H9 (cell line): ENCODE measurements at regions not wholly inside any gene's neighbourhood (a gene's known extent, or its start where the extent isn't known, plus 50 kb on each side); places are given as distances from the start of the nearest gene placed in this dataset.

ENCODE experiments used
- DNase-seq: peaks from one replicate; pipeline ENCODE4 v3.0.0-alpha.2; 2017
- H2AFZ ChIP-seq: one replicate; pipeline ENCODE4 v1.6.1; 2013; ENCODE audit warnings: mild to moderate bottlenecking, low read length, control low read depth, moderate library complexity
- H2AK5ac ChIP-seq: 2 replicates; pipeline ENCODE4 v1.6.1; 2013; ENCODE audit warnings: low read length, control low read depth, mixed read lengths; ENCODE audit not compliant: insufficient read length
- H2BK120ac ChIP-seq: one replicate; pipeline ENCODE4 v1.6.1; 2013; ENCODE audit warnings: low read depth, mild to moderate bottlenecking, low read length, control low read depth, inconsistent platforms; ENCODE audit not compliant: poor library complexity, severe bottlenecking
- H2BK12ac ChIP-seq: 2 replicates; pipeline ENCODE4 v1.6.1; 2013; ENCODE audit warnings: low read length, control low read depth, mixed read lengths, low read depth; ENCODE audit not compliant: insufficient read length
- H2BK15ac ChIP-seq: 2 replicates; pipeline ENCODE4 v1.6.1; 2013; ENCODE audit warnings: low read depth, low read length, control low read depth
- H2BK20ac ChIP-seq: one replicate; pipeline ENCODE4 v1.6.1; 2013; ENCODE audit warnings: low read depth, mild to moderate bottlenecking, low read length, control low read depth, inconsistent platforms; ENCODE audit not compliant: poor library complexity, severe bottlenecking
- H2BK5ac ChIP-seq: 2 replicates; pipeline ENCODE4 v1.6.1; 2013; ENCODE audit warnings: low read length, control low read depth, mixed read lengths; ENCODE audit not compliant: insufficient read length
- H3K14ac ChIP-seq: 2 replicates; pipeline ENCODE4 v1.6.1; 2013; ENCODE audit warnings: low read length, control low read depth; ENCODE audit not compliant: insufficient read depth
- H3K18ac ChIP-seq: 2 replicates; pipeline ENCODE4 v1.6.1; 2013; ENCODE audit warnings: low read depth, mild to moderate bottlenecking, mixed read lengths, low read length, control low read depth; ENCODE audit not compliant: insufficient read length
- H3K23ac ChIP-seq: 2 replicates; pipeline ENCODE4 v1.6.1; 2013; ENCODE audit warnings: low read length, control low read depth, mixed read lengths, low read depth; ENCODE audit not compliant: insufficient read length
- H3K23me2 ChIP-seq: 2 replicates; pipeline ENCODE4 v1.6.1; 2013; ENCODE audit warnings: low read depth, mild to moderate bottlenecking, mixed read lengths, low read length, control low read depth; ENCODE audit not compliant: insufficient read length, poor library complexity, severe bottlenecking
- H3K27ac ChIP-seq: 2 replicates; pipeline ENCODE4 v1.5.1; 2013; ENCODE audit warnings: low read length, control low read depth, mixed read lengths, low read depth; ENCODE audit not compliant: insufficient read length
- H3K27me3 ChIP-seq: 2 replicates; pipeline ENCODE4 v1.6.1; 2013; ENCODE audit warnings: low read length, control low read depth, inconsistent platforms; ENCODE audit not compliant: insufficient read depth
- H3K4ac ChIP-seq: 2 replicates; pipeline ENCODE4 v1.6.1; 2013; ENCODE audit warnings: low read depth, mild to moderate bottlenecking, control low read depth, inconsistent platforms, low read length, moderate library complexity
- H3K4me1 ChIP-seq: 2 replicates; pipeline ENCODE4 v1.6.1; 2013; ENCODE audit warnings: low read length, control low read depth, inconsistent platforms; ENCODE audit not compliant: insufficient read depth
- H3K4me2 ChIP-seq: 2 replicates; pipeline ENCODE4 v1.6.1; 2013; ENCODE audit warnings: low read length, control low read depth, mixed read lengths; ENCODE audit not compliant: insufficient read length, insufficient read depth
- H3K56ac ChIP-seq: 2 replicates; pipeline ENCODE4 v1.6.1; 2013; ENCODE audit warnings: low read depth, mild to moderate bottlenecking, mixed read lengths, low read length, control low read depth; ENCODE audit not compliant: insufficient read length
- H3K79me1 ChIP-seq: 2 replicates; pipeline ENCODE4 v1.6.1; 2013; ENCODE audit warnings: low read depth, mild to moderate bottlenecking, moderate library complexity, low read length, control low read depth, inconsistent platforms; ENCODE audit not compliant: insufficient read depth, poor library complexity, severe bottlenecking
- H3K79me2 ChIP-seq: 2 replicates; pipeline ENCODE4 v1.6.1; 2013; ENCODE audit warnings: low read length, control low read depth, inconsistent platforms; ENCODE audit not compliant: insufficient read depth
- H3K9ac ChIP-seq: 2 replicates; pipeline ENCODE4 v1.6.1; 2013; ENCODE audit warnings: low read length, control low read depth, mixed read lengths; ENCODE audit not compliant: insufficient read length; ENCODE audit errors: extremely low read depth
- H3K9me3 ChIP-seq: one replicate; pipeline ENCODE4 v1.6.1; 2013; ENCODE audit warnings: low read depth, low read length, inconsistent platforms; ENCODE audit not compliant: control insufficient read depth
- H3T11ph ChIP-seq: one replicate; pipeline ENCODE4 v1.6.1; 2013; ENCODE audit warnings: mild to moderate bottlenecking, low read length, control low read depth, inconsistent platforms
- H4K20me1 ChIP-seq: one replicate; pipeline ENCODE4 v1.6.1; 2013; ENCODE audit not compliant: control insufficient read depth, insufficient read length, insufficient read depth
- H4K5ac ChIP-seq: 2 replicates; pipeline ENCODE4 v1.6.1; 2013; ENCODE audit warnings: low read depth, mild to moderate bottlenecking, mixed read lengths, low read length, control low read depth; ENCODE audit not compliant: insufficient read length
- H4K8ac ChIP-seq: replicated peaks from 2 replicates; pipeline ENCODE4 v1.6.1; 2013; ENCODE audit warnings: low read length, control low read depth, mixed read lengths, low read depth; ENCODE audit not compliant: insufficient read length
- H4K91ac ChIP-seq: 2 replicates; pipeline ENCODE4 v1.6.1; 2013; ENCODE audit warnings: low read depth, mild to moderate bottlenecking, moderate library complexity, mixed read lengths, low read length, control low read depth; ENCODE audit not compliant: insufficient read length
- H3K27ac Mint-ChIP-seq, 3 experiments: 2 replicates in 2 of 3; 3 replicates in 1 of 3; pipeline ENCODE4 v1.8.0; 2020 to 2021; ENCODE audit warnings: mixed read lengths in 3 of 3, mild to moderate bottlenecking in 1 of 3, moderate library complexity in 1 of 3
- H3K27me3 Mint-ChIP-seq: 2 replicates; pipeline ENCODE4 v1.8.0; 2021; ENCODE audit warnings: low read depth, mild to moderate bottlenecking, moderate library complexity, mixed read lengths
- H3K36me3 Mint-ChIP-seq, 3 experiments: 2 replicates in 2 of 3; 3 replicates in 1 of 3; pipeline ENCODE4 v1.8.0; 2020 to 2021; ENCODE audit warnings: low read depth in 3 of 3, mixed read lengths in 3 of 3; ENCODE audit not compliant: insufficient read depth in 1 of 3
- H3K4me1 Mint-ChIP-seq, 2 experiments: 2 replicates each; pipeline ENCODE4 v1.8.0; 2020; ENCODE audit warnings: mixed read lengths in 2 of 2
- H3K4me3 Mint-ChIP-seq, 2 experiments: 2 replicates in 1 of 2; 3 replicates in 1 of 2; pipeline ENCODE4 v1.8.0; 2020 to 2021; ENCODE audit warnings: mild to moderate bottlenecking in 2 of 2, mixed read lengths in 2 of 2, moderate library complexity in 1 of 2
- H3K9me3 Mint-ChIP-seq, 2 experiments: 2 replicates in 1 of 2; 3 replicates in 1 of 2; pipeline ENCODE4 v1.8.0; 2020; ENCODE audit warnings: mild to moderate bottlenecking in 2 of 2, mixed read lengths in 2 of 2, moderate library complexity in 1 of 2
- CTCF ChIP-seq: fragments of 200-600 bp; sonication (generic); conservative IDR thresholded peaks from 3 replicates; pipeline ENCODE4 v1.8.0; 2021; ENCODE audit warnings: antibody characterized with exemption, mild to moderate bottlenecking
- WGBS: extraction: QIAGEN DNeasy Blood & Tissue Kit; methylation state at CpG from one replicate; pipeline ENCODE4 v1.1.7; 2013; ENCODE audit warnings: missing lambda C conversion rate, low lambda C conversion rate, mixed read lengths; ENCODE audit not compliant: insufficient read length; ENCODE audit errors: extremely low coverage; 5-methylcytosine and 5-hydroxymethylcytosine counted together

DNA sequence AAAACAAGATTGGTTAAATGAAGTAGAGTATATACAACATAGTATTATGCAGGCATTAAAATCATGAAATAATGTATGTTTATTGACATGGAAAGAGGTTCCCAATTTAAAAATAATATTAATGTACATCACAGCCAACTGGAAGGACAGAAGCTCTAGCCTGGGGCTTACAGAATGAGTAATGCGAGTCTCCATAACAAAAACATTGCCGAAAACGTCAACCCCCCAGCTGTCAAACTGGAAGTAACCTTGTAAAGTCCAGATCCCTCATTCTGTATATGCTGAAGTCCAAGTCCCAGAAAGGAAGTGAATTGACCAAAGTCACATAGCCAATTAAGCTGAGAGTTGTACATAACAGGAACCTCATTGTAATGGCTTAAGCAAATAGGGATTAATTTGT, 128.7 kb upstream of the ECI2 start:
- no peak overlapping the region for H3K18ac ChIP-seq
- no peak overlapping the region for H2BK120ac ChIP-seq
- no peak overlapping the region for H3K14ac ChIP-seq
- Mint-ChIP-seq H3K9me3 (no peaks in the 10 kb centered on the region; a peak in 2 of 5 replicates), H3K27ac (no peak overlapping the region), H3K4me3 (no peak overlapping the region), H3K4me1 (peaks cover 11 to 14% of the 10 kb centered on the region in 2 experiments), H3K36me3 (no peaks in the 10 kb centered on the region), H3K27me3 (peaks cover 2% of the 10 kb centered on the region; the same call in 1 of the 2 replicates)
- H3K23me2 ChIP-seq, result no peaks in the 10 kb centered on the region
- no peak overlapping the region for H4K91ac ChIP-seq
- no peak overlapping the region for H3K56ac ChIP-seq
- no peaks in the 10 kb centered on the region for H3K79me1 ChIP-seq
- no peak overlapping the region for H4K8ac ChIP-seq
- no peak overlapping the region for H3K23ac ChIP-seq
- H2BK15ac ChIP-seq, result no peak overlapping the region
- no peak overlapping the region for H2BK20ac ChIP-seq
- H2BK12ac ChIP-seq, result no peak overlapping the region
- no peak overlapping the region for H2AFZ ChIP-seq
- TF ChIP-seq CTCF, result no peak
- no peak overlapping the region for H3K4me2 ChIP-seq
- no peak overlapping the region for H2AK5ac ChIP-seq
- H3K27me3 ChIP-seq, result no peaks in the 10 kb centered on the region
- H3K9me3 ChIP-seq, result no peaks in the 10 kb centered on the region
- H3K4me1 ChIP-seq, result no peaks in the 10 kb centered on the region
- DNase-seq, result no peak
- H3K27ac ChIP-seq, result no peak overlapping the region
- H3T11ph ChIP-seq, result no peak overlapping the region
- H4K20me1 ChIP-seq, result no peaks in the 10 kb centered on the region
- H3K79me2 ChIP-seq, result no peaks in the 10 kb centered on the region
- no peak overlapping the region for H3K4ac ChIP-seq
- H4K5ac ChIP-seq, result no peak overlapping the region
- no CpG with 5 or more reads among the region's 3 CpGs for WGBS
- no peak overlapping the region for H2BK5ac ChIP-seq
- no peak overlapping the region for H3K9ac ChIP-seq
